Prostate gland (tissue), 2 donors: ENCODE measurements at regions not wholly inside any gene's neighbourhood (a gene's known extent, or its start where the extent isn't known, plus 50 kb on each side); places are given as distances from the start of the nearest gene placed in this dataset.

ENCODE experiments used
- CTCF ChIP-seq, 4 experiments: fragments of 200-600 bp in 2 of 4; fragments of 450-650 bp in 2 of 4; sonication (generic) in 2 of 4; IDR thresholded peaks; 1 replicate in 3 of 4; 2 replicates in 1 of 4; pipeline ENCODE4 v1.5.1; 2016 to 2019; ENCODE audit warnings: antibody characterized with exemption in 4 of 4, mild to moderate bottlenecking in 2 of 4, moderate library complexity in 2 of 4
- POLR2AphosphoS5 ChIP-seq: sonication (generic); formaldehyde crosslinking; IDR thresholded peaks from one replicate; pipeline ENCODE4 v1.6.1; 2017; ENCODE audit warnings: antibody characterized with exemption

- no peak for TF ChIP-seq CTCF (IDR thresholded peaks at IDR 0.05)
- TF ChIP-seq POLR2AphosphoS5: no peak
These were observed 523.5 kb upstream of the ARGLU1 start for GRCh38 chr13:107091428-107091827.
